Upper lobe of left lung (tissue), 6 donors: ENCODE measurements at regions not wholly inside any gene's neighbourhood (a gene's known extent, or its start where the extent isn't known, plus 50 kb on each side); places are given as distances from the start of the nearest gene placed in this dataset.

Source experiments
- ATAC-seq, 2 donors: fragments of 200-7000 bp; cut with Tn5 transposase; one replicate each; pipeline ENCODE4 v1.9.1; 2022; ENCODE audit warnings: mild to moderate bottlenecking in 2 of 2, moderate library complexity in 2 of 2; ENCODE audit not compliant: low FRiP score in 2 of 2
- DNase-seq, 2 donors: peaks; one replicate each; pipeline ENCODE4 v3.0.0-alpha.2; 2019 to 2020
- H3K27ac ChIP-seq, 4 donors: fragments of 200-600 bp; sonication (generic); one replicate each; pipeline ENCODE4 v1.5.1; 2016 to 2019
- H3K27me3 ChIP-seq, 4 donors: fragments of 200-600 bp; sonication (generic); one replicate each; pipeline ENCODE4 v1.5.1; 2017 to 2019
- H3K36me3 ChIP-seq, 4 donors: fragments of 200-600 bp; sonication (generic); one replicate each; pipeline ENCODE4 v1.5.1; 2016 to 2019
- H3K4me1 ChIP-seq, 4 donors: fragments of 200-600 bp; sonication (generic); one replicate each; pipeline ENCODE4 v1.5.1; 2018 to 2019
- H3K4me3 ChIP-seq, 4 donors: fragments of 200-600 bp; sonication (generic); one replicate each; pipeline ENCODE4 v1.5.1; 2017 to 2019; ENCODE audit warnings: mild to moderate bottlenecking in 2 of 4, moderate library complexity in 1 of 4
- H3K9me3 ChIP-seq, 4 donors: fragments of 200-600 bp; sonication (generic); one replicate each; pipeline ENCODE4 v1.5.1; 2018 to 2019
- CTCF ChIP-seq, 6 experiments: fragments of 450-650 bp in 4 of 6; fragments of 200-600 bp in 2 of 6; sonication (generic) in 2 of 6; IDR thresholded peaks; one replicate each; pipeline ENCODE4 v1.5.1; 2016 to 2019; ENCODE audit warnings: antibody characterized with exemption in 6 of 6
- EP300 ChIP-seq, 4 donors: sonication (generic); formaldehyde crosslinking; IDR thresholded peaks; one replicate each; pipeline ENCODE4 v1.5.1; 2017; ENCODE audit warnings: antibody characterized with exemption in 4 of 4, control low read depth in 2 of 4
- POLR2A ChIP-seq, 4 donors: fragments of 450-650 bp; IDR thresholded peaks; one replicate each; pipeline ENCODE4 v1.5.1; 2016 to 2017; ENCODE audit warnings: antibody characterized with exemption in 4 of 4, mild to moderate bottlenecking in 2 of 4
- POLR2AphosphoS5 ChIP-seq, 2 donors: sonication (generic); formaldehyde crosslinking; IDR thresholded peaks; one replicate each; pipeline ENCODE4 v1.5.1; 2017; ENCODE audit warnings: antibody characterized with exemption in 2 of 2
- WGBS, 2 donors: methylation state at CpG; one replicate each; pipeline ENCODE4 v1.1.5; 2017 to 2018; 5-methylcytosine and 5-hydroxymethylcytosine counted together
- donor health status: DM: no; HTN: no; CAD: no; lungs with moderate emphysema.
- donor health status: DM: no; HTN: yes; CAD: no; lungs with severe emphysema.

GRCh38 chr5:144774197-144774596, 603.5 kb downstream of the KCTD16 start:
- H3K4me3 ChIP-seq = no peak overlapping the region
- H3K36me3 ChIP-seq = no peaks in the 10 kb centered on the region
- H3K4me1 ChIP-seq = no peaks in the 10 kb centered on the region
- DNase-seq (no peak), ATAC-seq (no peak)
- no peaks in the 10 kb centered on the region for H3K9me3 ChIP-seq
- 37 to 39% methylated on average over 1 of the region's 1 CpG for WGBS, 2 donors
- H3K27me3 ChIP-seq = no peaks in the 10 kb centered on the region
- no peak for TF ChIP-seq EP300 (IDR thresholded peaks at IDR 0.05)
- no peak for TF ChIP-seq CTCF (IDR thresholded peaks at IDR 0.05)
- TF ChIP-seq POLR2A (IDR thresholded peaks at IDR 0.05) = no peak
- no peak overlapping the region for H3K27ac ChIP-seq

- no peak overlapping the region for H3K4me3 ChIP-seq
- no peaks in the 10 kb centered on the region for H3K27me3 ChIP-seq
- no peaks in the 10 kb centered on the region for H3K4me1 ChIP-seq
- DNase-seq = no peak
- H3K9me3 ChIP-seq = no peaks in the 10 kb centered on the region
- TF ChIP-seq POLR2A (IDR thresholded peaks at IDR 0.05) (no peak), EP300 (IDR thresholded peaks at IDR 0.05) (no peak), CTCF (IDR thresholded peaks at IDR 0.05) (no peak), POLR2AphosphoS5 (IDR thresholded peaks at IDR 0.05) (no peak)
- H3K27ac ChIP-seq = no peak overlapping the region
- ATAC-seq = no peak
- 69 to 88% methylated on average over 4 of the region's 4 CpGs for WGBS, 2 donors
- no peaks in the 10 kb centered on the region for H3K36me3 ChIP-seq
Observed at GRCh38 chr5:144773628-144774027, 603.0 kb downstream of the KCTD16 start.

- no peaks in the 10 kb centered on the region for H3K27me3 ChIP-seq
- ATAC-seq (no peak), DNase-seq (no peak)
- H3K4me3 ChIP-seq = no peak overlapping the region
- H3K4me1 ChIP-seq = no peaks in the 10 kb centered on the region
- TF ChIP-seq CTCF (IDR thresholded peaks at IDR 0.05) (no peak), EP300 (IDR thresholded peaks at IDR 0.05) (no peak), POLR2A (IDR thresholded peaks at IDR 0.05) (no peak), POLR2AphosphoS5 (IDR thresholded peaks at IDR 0.05) (no peak)
- 81 to 88% methylated on average over 2 of the region's 2 CpGs for WGBS, 2 donors
- H3K9me3 ChIP-seq = no peaks in the 10 kb centered on the region
- H3K36me3 ChIP-seq = no peaks in the 10 kb centered on the region
- H3K27ac ChIP-seq = no peak overlapping the region
Observed at GRCh38 chr5:144771802-144772201, 601.1 kb downstream of the KCTD16 start.

GRCh38 chr5:144742361-144742760, 571.7 kb downstream of the KCTD16 start:
- TF ChIP-seq POLR2AphosphoS5 (IDR thresholded peaks at IDR 0.05) = no peak
- TF ChIP-seq EP300 (IDR thresholded peaks at IDR 0.05) = no peak
- no peak for TF ChIP-seq CTCF (IDR thresholded peaks at IDR 0.05)
- TF ChIP-seq POLR2A (IDR thresholded peaks at IDR 0.05) = no peak
- H3K4me3 ChIP-seq = no peak overlapping the region
- no peaks in the 10 kb centered on the region for H3K27me3 ChIP-seq
- 22 to 55% methylated on average over 1 of the region's 1 CpG for WGBS, 2 donors
- DNase-seq = no peak
- H3K9me3 ChIP-seq = no peaks in the 10 kb centered on the region
- H3K36me3 ChIP-seq = no peaks in the 10 kb centered on the region
- no peak for ATAC-seq
- no peaks in the 10 kb centered on the region for H3K4me1 ChIP-seq
- H3K27ac ChIP-seq = no peak overlapping the region

GRCh38 chr5:144731786-144732185, 561.1 kb downstream of the KCTD16 start:
- no peak for DNase-seq
- WGBS, 2 donors = 63 to 68% methylated on average over 1 of the region's 1 CpG
- no peaks in the 10 kb centered on the region for H3K4me1 ChIP-seq
- no peak for TF ChIP-seq EP300 (IDR thresholded peaks at IDR 0.05)
- no peak for TF ChIP-seq CTCF (IDR thresholded peaks at IDR 0.05)
- no peak for TF ChIP-seq POLR2AphosphoS5 (IDR thresholded peaks at IDR 0.05)
- no peak for TF ChIP-seq POLR2A (IDR thresholded peaks at IDR 0.05)
- no peak for ATAC-seq
- no peaks in the 10 kb centered on the region for H3K36me3 ChIP-seq
- H3K27ac ChIP-seq = no peak overlapping the region
- H3K9me3 ChIP-seq = no peaks in the 10 kb centered on the region
- no peaks in the 10 kb centered on the region for H3K27me3 ChIP-seq
- no peak overlapping the region for H3K4me3 ChIP-seq
